ENCODE measurements at regions not wholly inside any gene's neighbourhood (a gene's known extent, or its start where the extent isn't known, plus 50 kb on each side); places are given as distances from the start of the nearest gene placed in this dataset.

GRCh38 chr11:87954476-87954875 lies 220.8 kb downstream of the RAB38 start:
- TF ChIP-seq POLR2AphosphoS5 (IDR thresholded peaks at IDR 0.05; ENCODE audit: low read depth, low read length) (no peak), BACH1 (IDR thresholded peaks at IDR 0.05; ENCODE audit: low read length) (no peak)
